Activated T-helper 1 cell treated with anti-CD3 and anti-CD28 coated beads, Interleukin-12 subunit alpha, Interleukin-12 subunit beta, Interleukin-2, Interleukin-4 antibody, amounts not matched to agents 30 ng/mL and 10 ng/mL and 1 ng/mL, durations not matched to agents 14 hours and 24 hours and 36 hours (primary cell): ENCODE measurements at regions not wholly inside any gene's neighbourhood (a gene's known extent, or its start where the extent isn't known, plus 50 kb on each side); places are given as distances from the start of the nearest gene placed in this dataset.

ENCODE experiments used
- DNase-seq: peaks from one replicate; pipeline ENCODE4 v3.0.0; 2021; ENCODE audit warnings: low spot score
- H3K27ac Mint-ChIP-seq: one replicate; pipeline ENCODE4 v1.8.0; 2021; ENCODE audit warnings: mild to moderate bottlenecking, mixed read lengths
- H3K27me3 Mint-ChIP-seq: one replicate; pipeline ENCODE4 v1.8.0; 2022; ENCODE audit warnings: mild to moderate bottlenecking, moderate library complexity, mixed read lengths; ENCODE audit not compliant: insufficient read depth
- H3K36me3 Mint-ChIP-seq: one replicate; pipeline ENCODE4 v1.8.0; 2021; ENCODE audit warnings: low read depth, mixed read lengths
- H3K4me1 Mint-ChIP-seq: one replicate; pipeline ENCODE4 v1.8.0; 2021; ENCODE audit warnings: low read depth, mixed read lengths
- H3K4me3 Mint-ChIP-seq: one replicate; pipeline ENCODE4 v1.8.0; 2021; ENCODE audit warnings: mild to moderate bottlenecking, moderate library complexity, mixed read lengths
- H3K9me3 Mint-ChIP-seq: one replicate; pipeline ENCODE4 v1.8.0; 2021; ENCODE audit warnings: mixed read lengths
- intact Hi-C: fragments of 100-400 bp; cut with micrococcal nuclease; formaldehyde crosslinking; loops from one replicate; pipeline ENCODE4 v1.15.1; 2024

GRCh38 chr10:113302062-113302461 is 250.8 kb upstream of the HABP2 start:
- no peak for DNase-seq
- Mint-ChIP-seq H3K27ac (no peak overlapping the region), H3K9me3 (no peaks in the 10 kb centered on the region), H3K36me3 (no peaks in the 10 kb centered on the region), H3K4me3 (no peak overlapping the region), H3K27me3 (peaks cover 13% of the 10 kb centered on the region), H3K4me1 (no peaks in the 10 kb centered on the region)
- intact Hi-C loops, result no loop called here

DNA sequence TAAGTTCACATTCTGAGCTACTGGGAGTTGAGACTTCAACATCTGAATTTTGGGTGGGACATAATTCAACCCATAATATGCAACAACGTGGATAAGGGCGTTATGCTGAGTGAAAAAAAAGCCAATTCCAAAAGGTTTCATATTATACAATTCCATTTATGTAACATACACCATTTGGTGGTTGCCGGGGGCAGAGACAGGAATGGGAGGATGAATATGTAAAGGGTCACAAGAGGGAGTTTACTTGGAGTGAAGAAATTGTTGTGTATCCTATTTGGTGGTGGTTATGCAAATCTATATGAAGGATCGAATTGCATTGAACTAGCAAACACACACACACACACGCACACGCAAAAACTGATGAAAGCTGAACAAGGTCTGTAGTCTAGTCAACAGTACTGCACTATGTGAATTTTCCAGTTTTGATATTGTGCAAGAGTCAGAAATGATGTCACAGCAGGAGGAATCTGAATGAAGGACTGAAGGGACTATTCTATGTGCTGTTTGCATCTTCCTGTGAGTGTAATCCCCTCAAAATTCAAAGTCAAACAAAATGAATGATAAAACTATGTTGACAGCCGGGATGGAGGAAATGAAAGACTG is 249.2 kb upstream of the HABP2 start:
- Mint-ChIP-seq H3K4me3 (no peak overlapping the region), H3K9me3 (no peaks in the 10 kb centered on the region), H3K27ac (no peak overlapping the region), H3K36me3 (no peaks in the 10 kb centered on the region), H3K4me1 (no peaks in the 10 kb centered on the region), H3K27me3 (peaks cover 13% of the 10 kb centered on the region)
- intact Hi-C loops, result no loop called here
- no peak for DNase-seq

GRCh38 chr10:113304726-113305125 is 248.1 kb upstream of the HABP2 start:
- no peaks in the 10 kb centered on the region for H3K9me3 Mint-ChIP-seq
- no peak for DNase-seq
- H3K27me3 Mint-ChIP-seq, result peaks cover 6% of the 10 kb centered on the region
- no peak overlapping the region for H3K4me3 Mint-ChIP-seq
- H3K4me1 Mint-ChIP-seq, result no peaks in the 10 kb centered on the region
- intact Hi-C loops, result no loop called here
- no peak overlapping the region for H3K27ac Mint-ChIP-seq
- no peaks in the 10 kb centered on the region for H3K36me3 Mint-ChIP-seq

DNA sequence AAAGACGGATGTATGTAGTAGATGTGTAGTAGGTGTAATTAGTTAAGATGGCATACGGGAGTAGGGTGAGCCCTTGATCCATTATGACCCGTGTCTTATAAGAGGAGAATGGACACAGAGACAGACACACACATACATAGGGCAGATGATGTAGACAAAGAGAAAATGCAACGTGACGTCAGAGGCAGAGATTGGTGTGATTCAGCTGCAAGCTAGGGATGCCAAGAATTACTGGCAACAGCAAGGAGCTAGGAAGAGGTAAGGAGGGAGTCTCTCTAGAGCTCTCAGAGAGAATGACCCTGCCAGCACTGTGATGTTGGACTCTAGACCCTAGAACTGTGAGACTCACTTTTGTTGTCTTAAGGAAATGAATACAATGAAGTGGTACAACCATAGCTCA is 247.0 kb upstream of the HABP2 start:
- Mint-ChIP-seq H3K27ac (no peak overlapping the region), H3K36me3 (no peaks in the 10 kb centered on the region), H3K27me3 (peaks cover 7% of the 10 kb centered on the region), H3K9me3 (no peaks in the 10 kb centered on the region), H3K4me3 (no peak overlapping the region), H3K4me1 (no peaks in the 10 kb centered on the region)
- no peak for DNase-seq
- intact Hi-C loops, result no loop called here

DNA sequence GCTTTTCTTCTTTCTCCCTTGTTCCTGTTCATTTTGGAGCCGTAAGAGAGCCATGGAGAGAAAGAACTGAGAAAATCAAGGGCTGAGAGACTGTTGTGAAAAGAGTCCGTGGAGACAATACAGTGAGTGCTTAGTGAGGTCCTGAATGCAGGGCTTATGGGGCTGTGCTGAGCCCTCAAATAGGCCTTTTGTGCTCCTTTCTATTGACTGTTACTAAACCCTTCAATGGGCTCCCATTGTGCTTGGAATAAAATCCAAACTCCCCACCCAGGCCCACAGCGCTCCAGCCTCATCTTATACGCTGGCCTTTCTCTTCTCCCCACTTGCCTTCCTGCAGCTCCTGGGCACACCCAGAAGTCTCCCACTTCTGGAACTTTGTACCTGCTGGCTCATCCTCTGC is 243.1 kb upstream of the HABP2 start:
- Mint-ChIP-seq H3K27ac (no peak overlapping the region), H3K27me3 (peaks cover 5% of the 10 kb centered on the region), H3K4me3 (no peak overlapping the region), H3K36me3 (no peaks in the 10 kb centered on the region), H3K4me1 (no peaks in the 10 kb centered on the region), H3K9me3 (no peaks in the 10 kb centered on the region)
- DNase-seq, result no peak
- intact Hi-C loops, result no loop called here

- intact Hi-C loops, result no loop called here
- no peaks in the 10 kb centered on the region for H3K36me3 Mint-ChIP-seq
- no peaks in the 10 kb centered on the region for H3K9me3 Mint-ChIP-seq
- peaks cover 5% of the 10 kb centered on the region for H3K27me3 Mint-ChIP-seq
- no peaks in the 10 kb centered on the region for H3K4me1 Mint-ChIP-seq
- no peak overlapping the region for H3K4me3 Mint-ChIP-seq
- H3K27ac Mint-ChIP-seq, result no peak overlapping the region
- no peak for DNase-seq
These were observed 242.5 kb upstream of the HABP2 start for GRCh38 chr10:113310347-113310746.

- no peak overlapping the region for H3K4me3 Mint-ChIP-seq
- H3K27me3 Mint-ChIP-seq, result peaks cover 5% of the 10 kb centered on the region
- intact Hi-C loops, result no loop called here
- H3K9me3 Mint-ChIP-seq, result no peaks in the 10 kb centered on the region
- no peak for DNase-seq
- H3K4me1 Mint-ChIP-seq, result no peaks in the 10 kb centered on the region
- no peaks in the 10 kb centered on the region for H3K36me3 Mint-ChIP-seq
- H3K27ac Mint-ChIP-seq, result no peak overlapping the region
These were observed 239.7 kb upstream of the HABP2 start for GRCh38 chr10:113313048-113313602.

GRCh38 chr10:113313722-113314121 is 239.1 kb upstream of the HABP2 start:
- intact Hi-C loops, result no loop called here
- peaks cover 7% of the 10 kb centered on the region for H3K27me3 Mint-ChIP-seq

GRCh38 chr10:113316506-113316905 is 236.3 kb upstream of the HABP2 start:
- H3K9me3 Mint-ChIP-seq, result no peaks in the 10 kb centered on the region
- no peak overlapping the region for H3K27ac Mint-ChIP-seq
- H3K36me3 Mint-ChIP-seq, result no peaks in the 10 kb centered on the region
- intact Hi-C loops, result no loop called here
- H3K4me3 Mint-ChIP-seq, result no peak overlapping the region
- H3K4me1 Mint-ChIP-seq, result no peaks in the 10 kb centered on the region
- no peak for DNase-seq
- H3K27me3 Mint-ChIP-seq, result peaks cover 3% of the 10 kb centered on the region

More at GRCh38 chr10:113313722-113314121, 239.1 kb upstream of the HABP2 start:
- no peaks in the 10 kb centered on the region for H3K9me3 Mint-ChIP-seq
- H3K4me1 Mint-ChIP-seq, result no peaks in the 10 kb centered on the region
- H3K36me3 Mint-ChIP-seq, result no peaks in the 10 kb centered on the region
- no peak overlapping the region for H3K27ac Mint-ChIP-seq
- DNase-seq, result no peak
- H3K4me3 Mint-ChIP-seq, result no peak overlapping the region

- peaks cover 5% of the 10 kb centered on the region for H3K27me3 Mint-ChIP-seq
- H3K9me3 Mint-ChIP-seq, result no peaks in the 10 kb centered on the region
- no peak overlapping the region for H3K27ac Mint-ChIP-seq
- H3K36me3 Mint-ChIP-seq, result no peaks in the 10 kb centered on the region
- no peak overlapping the region for H3K4me3 Mint-ChIP-seq
- H3K4me1 Mint-ChIP-seq, result no peaks in the 10 kb centered on the region
- DNase-seq, result no peak
- intact Hi-C loops, result no loop called here
These were observed 235.4 kb upstream of the HABP2 start for GRCh38 chr10:113317489-113317888.

DNA sequence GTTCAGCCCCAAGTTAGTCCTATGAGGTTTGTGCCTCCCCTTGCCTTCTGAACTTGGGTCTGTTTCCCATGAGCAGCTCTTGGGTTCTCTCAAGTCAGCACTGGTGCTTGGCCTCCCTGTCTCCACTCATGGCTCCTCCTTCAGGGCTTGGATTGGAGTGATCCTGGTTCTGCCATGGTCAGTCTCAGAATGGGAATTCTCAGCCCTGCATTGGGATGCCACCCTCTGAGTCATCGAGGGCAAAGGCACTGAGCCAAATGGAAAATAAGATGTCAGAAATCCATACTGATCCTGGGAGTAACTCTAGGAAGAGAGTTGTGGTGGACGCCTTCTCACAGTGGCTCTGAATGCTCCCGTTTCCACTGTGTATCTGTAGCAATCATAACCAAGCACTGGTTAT is 233.4 kb upstream of the HABP2 start:
- intact Hi-C loops, result no loop called here
- H3K9me3 Mint-ChIP-seq, result no peaks in the 10 kb centered on the region
- H3K4me3 Mint-ChIP-seq, result no peak overlapping the region
- DNase-seq, result no peak
- peaks cover 8% of the 10 kb centered on the region for H3K27me3 Mint-ChIP-seq
- no peaks in the 10 kb centered on the region for H3K36me3 Mint-ChIP-seq
- no peak overlapping the region for H3K27ac Mint-ChIP-seq
- H3K4me1 Mint-ChIP-seq, result no peaks in the 10 kb centered on the region

DNA sequence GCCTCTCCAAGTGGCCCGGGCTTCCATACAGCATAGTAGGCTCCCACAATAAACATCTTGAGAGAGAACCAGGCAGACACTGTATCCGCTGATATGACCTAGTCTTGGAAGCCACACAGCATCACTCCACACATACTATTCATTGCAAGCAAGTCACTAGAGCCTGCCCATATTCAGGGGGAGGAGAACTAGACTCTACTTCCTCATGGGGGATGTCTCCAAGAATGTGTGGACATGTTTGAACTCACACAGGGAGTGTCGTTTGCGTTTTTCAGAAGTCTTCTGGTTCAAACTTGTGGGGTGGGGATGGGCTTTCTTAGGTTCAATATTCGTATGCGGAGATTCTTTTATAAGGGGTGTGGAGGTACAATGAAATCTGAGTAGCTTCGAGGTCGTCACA is 232.6 kb upstream of the HABP2 start:
- no peaks in the 10 kb centered on the region for H3K36me3 Mint-ChIP-seq
- no peak for DNase-seq
- no peak overlapping the region for H3K27ac Mint-ChIP-seq
- no peak overlapping the region for H3K4me3 Mint-ChIP-seq
- no peaks in the 10 kb centered on the region for H3K4me1 Mint-ChIP-seq
- intact Hi-C loops, result no loop called here
- H3K27me3 Mint-ChIP-seq, result peaks cover 10% of the 10 kb centered on the region
- no peaks in the 10 kb centered on the region for H3K9me3 Mint-ChIP-seq

- H3K36me3 Mint-ChIP-seq, result no peaks in the 10 kb centered on the region
- intact Hi-C loops, result no loop called here
These were observed 231.9 kb upstream of the HABP2 start for GRCh38 chr10:113320987-113321386.

DNA sequence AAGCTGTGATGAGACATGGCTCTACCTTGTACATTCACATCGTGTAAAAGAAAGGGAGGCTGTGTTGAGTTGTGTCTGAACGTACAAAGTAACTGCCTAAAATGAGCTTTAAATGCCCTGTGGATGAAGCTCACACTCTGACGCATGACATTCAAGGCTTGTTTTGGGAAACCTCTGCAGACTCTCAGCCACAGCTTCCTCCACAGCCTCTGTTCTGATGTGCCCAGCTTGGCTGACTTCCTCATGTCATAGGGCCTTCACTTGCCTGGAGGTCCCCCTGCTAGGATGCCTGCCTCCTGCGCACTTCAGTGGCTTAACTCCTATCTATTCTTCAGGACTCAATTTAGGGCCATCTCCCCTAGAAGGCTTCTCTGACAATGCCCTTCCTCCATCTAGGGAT is 230.0 kb upstream of the HABP2 start:
- no peak for DNase-seq
- peaks cover 10% of the 10 kb centered on the region for H3K27me3 Mint-ChIP-seq
- H3K4me3 Mint-ChIP-seq, result no peak overlapping the region
- H3K4me1 Mint-ChIP-seq, result no peaks in the 10 kb centered on the region
- no peaks in the 10 kb centered on the region for H3K9me3 Mint-ChIP-seq
- H3K36me3 Mint-ChIP-seq, result no peaks in the 10 kb centered on the region
- intact Hi-C loops, result no loop called here
- H3K27ac Mint-ChIP-seq, result no peak overlapping the region

More at GRCh38 chr10:113320987-113321386, 231.9 kb upstream of the HABP2 start:
- Mint-ChIP-seq H3K4me3 (no peak overlapping the region), H3K27me3 (peaks cover 10% of the 10 kb centered on the region), H3K4me1 (no peaks in the 10 kb centered on the region), H3K9me3 (no peaks in the 10 kb centered on the region), H3K27ac (no peak overlapping the region)
- no peak for DNase-seq
